ENCODE measurements at regions not wholly inside any gene's neighbourhood (a gene's known extent, or its start where the extent isn't known, plus 50 kb on each side); places are given as distances from the start of the nearest gene placed in this dataset.
A peak's percentile ranks its signal among the peaks of the same experiment; 100 is the strongest.

GRCh38 chr4:35493977-35494376 lies 750.3 kb downstream of the ARAP2 start:
- no TSS peak for BruUV-seq (replicated peaks)
- Mint-ChIP-seq H3K4me3 (ENCODE audit: unreplicated experiment) (no peak overlapping the region), H3K9me3 (ENCODE audit: unreplicated experiment) (no peaks in the 10 kb centered on the region), H3K27ac (ENCODE audit: low read depth, unreplicated experiment) (no peak overlapping the region), H3K27me3 (ENCODE audit: insufficient read depth, unreplicated experiment) (no peaks in the 10 kb centered on the region), H3K4me1 (ENCODE audit: insufficient read depth, unreplicated experiment) (no peaks in the 10 kb centered on the region), H3K36me3 (ENCODE audit: insufficient read depth, unreplicated experiment) (no peaks in the 10 kb centered on the region)
- intact Hi-C loops (cut with micrococcal nuclease), result no loop called here
- no peak for DNase-seq (ENCODE audit: unreplicated experiment)
- no peak for TF ChIP-seq CTCF (IDR thresholded peaks at IDR 0.05; ENCODE audit: unreplicated experiment)
- ChIA-PET POLR2A (no interaction called here), CTCF (no interaction called here)

GRCh38 chr4:35494955-35495354 lies 749.4 kb downstream of the ARAP2 start:
- intact Hi-C loops (cut with micrococcal nuclease), result no loop called here
- TF ChIP-seq CTCF (IDR thresholded peaks at IDR 0.05; ENCODE audit: unreplicated experiment), result no peak
- BruUV-seq (replicated peaks), result no TSS peak
- Mint-ChIP-seq H3K27ac (ENCODE audit: low read depth, unreplicated experiment) (no peak overlapping the region), H3K27me3 (ENCODE audit: insufficient read depth, unreplicated experiment) (no peaks in the 10 kb centered on the region), H3K36me3 (ENCODE audit: insufficient read depth, unreplicated experiment) (no peaks in the 10 kb centered on the region), H3K9me3 (ENCODE audit: unreplicated experiment) (no peaks in the 10 kb centered on the region), H3K4me3 (ENCODE audit: unreplicated experiment) (no peak overlapping the region), H3K4me1 (ENCODE audit: insufficient read depth, unreplicated experiment) (no peaks in the 10 kb centered on the region)
- ChIA-PET CTCF (interaction anchor here (0.6 kb wide), 1 partner anchor 706 kb away, joined by 3 read pairs; no protein-coding TSS in a partner anchor), POLR2A (no interaction called here)
- DNase-seq (ENCODE audit: unreplicated experiment), result no peak

- no TSS peak for BruUV-seq (replicated peaks)
- H3K36me3 Mint-ChIP-seq (ENCODE audit: insufficient read depth, unreplicated experiment), result peaks cover 7% of the 10 kb centered on the region
- no peak for TF ChIP-seq CTCF (IDR thresholded peaks at IDR 0.05; ENCODE audit: unreplicated experiment)
- peaks cover 6% of the 10 kb centered on the region for H3K4me1 Mint-ChIP-seq (ENCODE audit: insufficient read depth, unreplicated experiment)
- H3K27me3 Mint-ChIP-seq (ENCODE audit: insufficient read depth, unreplicated experiment), result no peaks in the 10 kb centered on the region
- no peak overlapping the region for H3K4me3 Mint-ChIP-seq (ENCODE audit: unreplicated experiment)
- no peak for DNase-seq (ENCODE audit: unreplicated experiment)
- intact Hi-C loops (cut with micrococcal nuclease), result no loop called here
- H3K9me3 Mint-ChIP-seq (ENCODE audit: unreplicated experiment), result no peaks in the 10 kb centered on the region
- peak overlapping the region; percentile 23 for H3K27ac Mint-ChIP-seq (ENCODE audit: low read depth, unreplicated experiment)
- ChIA-PET CTCF (interaction anchor here (0.5 kb wide), 1 partner anchor 236 kb away, joined by 3 read pairs; no protein-coding TSS in a partner anchor), POLR2A (interaction anchor here (0.6 kb wide), 1 partner anchor 145 kb away, joined by 3 read pairs; no protein-coding TSS in a partner anchor)
Measured at GRCh38 chr4:35500812-35501211, 743.5 kb downstream of the ARAP2 start.

- H3K9me3 Mint-ChIP-seq (ENCODE audit: unreplicated experiment), result no peaks in the 10 kb centered on the region
- no peaks in the 10 kb centered on the region for H3K27me3 Mint-ChIP-seq (ENCODE audit: insufficient read depth, unreplicated experiment)
- peaks cover 7% of the 10 kb centered on the region for H3K36me3 Mint-ChIP-seq (ENCODE audit: insufficient read depth, unreplicated experiment)
- H3K4me3 Mint-ChIP-seq (ENCODE audit: unreplicated experiment), result no peak overlapping the region
- CTCF ChIA-PET, result no interaction called here
- POLR2A ChIA-PET, result no interaction called here
- no TSS peak for BruUV-seq (replicated peaks)
- intact Hi-C loops (cut with micrococcal nuclease), result no loop called here
- H3K4me1 Mint-ChIP-seq (ENCODE audit: insufficient read depth, unreplicated experiment), result peaks cover 6% of the 10 kb centered on the region
- TF ChIP-seq CTCF (IDR thresholded peaks at IDR 0.05; ENCODE audit: unreplicated experiment), result no peak
- H3K27ac Mint-ChIP-seq (ENCODE audit: low read depth, unreplicated experiment), result no peak overlapping the region
- no peak for DNase-seq (ENCODE audit: unreplicated experiment)
Measured at GRCh38 chr4:35503435-35503834, 740.9 kb downstream of the ARAP2 start.

Measured in MCF 10A (cell line).